Erythroblast (primary cell): ENCODE measurements at regions not wholly inside any gene's neighbourhood (a gene's known extent, or its start where the extent isn't known, plus 50 kb on each side); places are given as distances from the start of the nearest gene placed in this dataset.

ENCODE experiments used
- GATA1 ChIP-seq: IDR thresholded peaks from 2 replicates; pipeline ENCODE4 v1.6.1; 2011; ENCODE audit warnings: low read depth, mild to moderate bottlenecking, control low read depth, low read length, moderate library complexity
- POLR2A ChIP-seq: IDR thresholded peaks from 2 replicates; pipeline ENCODE4 v1.6.1; 2011; ENCODE audit warnings: mild to moderate bottlenecking, low read length

- no peak for TF ChIP-seq POLR2A
- TF ChIP-seq GATA1, result no peak
Measured at GRCh38 chr10:78321500-78321899, 287.8 kb downstream of the RPS24 start.
